Fibroblast of lung (primary cell): ENCODE measurements at regions not wholly inside any gene's neighbourhood (a gene's known extent, or its start where the extent isn't known, plus 50 kb on each side); places are given as distances from the start of the nearest gene placed in this dataset.

Source experiments
- CTCF ChIP-seq, 2 donors: IDR thresholded peaks in 1 of 2; conservative IDR thresholded peaks in 1 of 2; 1 replicate in 1 of 2; 2 replicates in 1 of 2; pipeline ENCODE4 v1.5.1; 2011 to 2012; ENCODE audit warnings: low read length in 2 of 2, control low read depth in 1 of 2, inconsistent platforms in 1 of 2, low read depth in 1 of 2, mild to moderate bottlenecking in 1 of 2
- EZH2 ChIP-seq: IDR thresholded peaks from 2 replicates; pipeline ENCODE4 v1.5.1; 2012; ENCODE audit warnings: low read length, control low read depth, mild to moderate bottlenecking; ENCODE audit errors: missing control alignments

- no peak for TF ChIP-seq EZH2
- TF ChIP-seq CTCF (conservative IDR thresholded peaks at IDR 0.05 in 1 of 2, IDR thresholded peaks at IDR 0.05 in 1 of 2; ENCODE audit: low read depth in 1 of 2, low read length in 2 of 2), result no peak
Observed at GRCh38 chr21:15604413-15604812, 125.4 kb upstream of the USP25 start.
